Mesendoderm (in vitro differentiated cells): ENCODE measurements at regions not wholly inside any gene's neighbourhood (a gene's known extent, or its start where the extent isn't known, plus 50 kb on each side); places are given as distances from the start of the nearest gene placed in this dataset.

Experiments used
- DNase-seq: peaks from one replicate; pipeline ENCODE4 v3.0.0; 2013
- H2AK5ac ChIP-seq: 2 replicates; pipeline ENCODE4 v1.6.1; 2013; ENCODE audit warnings: low read length, inconsistent platforms
- H2BK120ac ChIP-seq: 2 replicates; pipeline ENCODE4 v1.6.1; 2013; ENCODE audit warnings: low read depth, mild to moderate bottlenecking, low read length, moderate library complexity, mixed read lengths
- H2BK15ac ChIP-seq: replicated peaks from 2 replicates; pipeline ENCODE4 v1.6.1; 2013; ENCODE audit warnings: low read depth, mild to moderate bottlenecking, moderate library complexity
- H2BK5ac ChIP-seq: 2 replicates; pipeline ENCODE4 v1.6.1; 2013; ENCODE audit warnings: low read length, inconsistent platforms
- H3K18ac ChIP-seq: 2 replicates; pipeline ENCODE4 v1.6.1; 2013; ENCODE audit warnings: mild to moderate bottlenecking, low read length, mixed read lengths
- H3K23ac ChIP-seq: one replicate; pipeline ENCODE4 v1.6.1; 2013; ENCODE audit warnings: low read length
- H3K27ac ChIP-seq: 2 replicates; pipeline ENCODE4 v1.5.1; 2013; ENCODE audit warnings: low read depth, mild to moderate bottlenecking, inconsistent platforms, low read length, moderate library complexity
- H3K27me3 ChIP-seq: 2 replicates; pipeline ENCODE4 v1.6.1; 2013; ENCODE audit warnings: low read length, control low read depth, mild to moderate bottlenecking, inconsistent platforms; ENCODE audit not compliant: insufficient read depth, poor library complexity
- H3K36me3 ChIP-seq: 2 replicates; pipeline ENCODE4 v1.6.1; 2013; ENCODE audit warnings: low read length, inconsistent platforms; ENCODE audit not compliant: control insufficient read depth, insufficient read depth
- H3K4ac ChIP-seq: one replicate; pipeline ENCODE4 v1.6.1; 2013; ENCODE audit warnings: low read depth, mild to moderate bottlenecking, low read length, moderate library complexity
- H3K4me1 ChIP-seq: 2 replicates; pipeline ENCODE4 v1.6.1; 2013; ENCODE audit warnings: low read depth, low read length, inconsistent platforms; ENCODE audit not compliant: control insufficient read depth
- H3K4me2 ChIP-seq: 2 replicates; pipeline ENCODE4 v1.6.1; 2013; ENCODE audit warnings: low read length
- H3K4me3 ChIP-seq: 2 replicates; pipeline ENCODE4 v1.5.1; 2013; ENCODE audit warnings: mild to moderate bottlenecking, low read length
- H3K56ac ChIP-seq: one replicate; pipeline ENCODE4 v1.6.1; 2013; ENCODE audit warnings: low read length
- H3K79me1 ChIP-seq: 2 replicates; pipeline ENCODE4 v1.6.1; 2013; ENCODE audit warnings: low read length, inconsistent platforms
- H3K79me2 ChIP-seq: 2 replicates; pipeline ENCODE4 v1.6.1; 2013; ENCODE audit warnings: mild to moderate bottlenecking, low read length; ENCODE audit not compliant: control insufficient read depth, insufficient read depth
- H3K9ac ChIP-seq: 2 replicates; pipeline ENCODE4 v1.6.1; 2013; ENCODE audit warnings: low read length, inconsistent platforms
- H4K5ac ChIP-seq: one replicate; pipeline ENCODE4 v1.6.1; 2013; ENCODE audit warnings: low read length
- H4K8ac ChIP-seq: one replicate; pipeline ENCODE4 v1.6.1; 2013; ENCODE audit warnings: low read depth, mild to moderate bottlenecking, control low read depth, low read length, moderate library complexity
- WGBS: extraction: QIAGEN DNeasy Blood & Tissue Kit; methylation state at CpG from one replicate; pipeline ENCODE4 v1.1.7; 2013; ENCODE audit warnings: low lambda C conversion rate, missing lambda C conversion rate; ENCODE audit not compliant: insufficient coverage; ENCODE audit errors: extremely low coverage; 5-methylcytosine and 5-hydroxymethylcytosine counted together

DNA sequence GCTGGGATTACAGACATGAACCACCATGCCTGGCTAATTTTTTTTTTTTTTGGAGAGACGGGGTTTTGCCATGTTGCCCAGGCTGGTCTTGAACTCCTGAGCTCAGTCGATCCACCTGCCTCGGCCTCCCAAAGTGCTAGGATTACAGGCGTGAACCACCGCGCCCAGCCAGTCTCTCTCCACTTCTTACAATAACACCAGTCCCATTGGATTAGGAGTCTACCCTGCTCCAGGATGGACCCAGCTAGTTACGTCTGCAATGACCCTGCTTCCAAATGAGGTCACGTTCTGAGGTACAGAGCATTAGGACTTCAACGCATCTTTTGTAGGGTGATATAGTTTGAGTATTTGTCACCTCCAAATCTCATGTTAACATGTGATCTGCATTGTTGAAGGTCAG is 146.9 kb upstream of the MYLIP start:
- Histone ChIP-seq H2BK120ac (no peak overlapping the region), H3K36me3 (no peaks in the 10 kb centered on the region), H3K79me2 (no peaks in the 10 kb centered on the region), H3K79me1 (no peaks in the 10 kb centered on the region), H2BK15ac (no peak overlapping the region), H3K18ac (no peak overlapping the region), H3K9ac (no peak overlapping the region), H3K27me3 (no peaks in the 10 kb centered on the region), H3K4me1 (no peaks in the 10 kb centered on the region), H3K56ac (no peak overlapping the region), H3K4me3 (no peak overlapping the region), H2AK5ac (no peak overlapping the region), H3K27ac (no peak overlapping the region), H3K4ac (no peak overlapping the region), H4K5ac (no peak overlapping the region), H4K8ac (no peak overlapping the region), H3K23ac (no peak overlapping the region), H3K4me2 (no peak overlapping the region), H2BK5ac (no peak overlapping the region)
- no CpG with 5 or more reads among the region's 9 CpGs for WGBS
- DNase-seq, result no peak

DNA sequence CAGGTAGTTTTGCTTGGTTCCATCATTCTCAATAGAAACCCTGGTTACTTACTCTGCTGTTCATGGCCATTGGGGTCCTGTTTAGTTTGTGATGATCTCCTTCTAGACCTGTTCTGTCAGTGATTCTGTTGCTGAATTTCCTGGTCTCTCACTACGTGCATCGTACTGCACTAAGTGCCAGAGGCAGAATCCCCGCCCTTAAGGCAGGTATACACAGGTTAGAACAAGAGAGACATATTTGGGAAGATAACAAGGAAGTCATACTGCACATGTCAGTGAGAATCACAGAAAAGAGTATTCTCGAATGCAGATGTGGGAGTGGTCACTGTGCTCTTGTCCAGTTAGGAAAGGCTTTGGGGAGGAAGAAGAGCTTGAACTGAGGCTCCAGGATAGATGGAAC is 148.1 kb upstream of the MYLIP start:
- Histone ChIP-seq H3K4me3 (no peak overlapping the region), H3K4ac (no peak overlapping the region), H2BK120ac (no peak overlapping the region), H3K36me3 (no peaks in the 10 kb centered on the region), H3K4me1 (no peaks in the 10 kb centered on the region), H3K79me2 (no peaks in the 10 kb centered on the region), H3K23ac (no peak overlapping the region), H3K27ac (no peak overlapping the region), H3K27me3 (no peaks in the 10 kb centered on the region), H3K4me2 (no peak overlapping the region), H3K79me1 (no peaks in the 10 kb centered on the region), H4K5ac (no peak overlapping the region), H2AK5ac (no peak overlapping the region), H3K9ac (no peak overlapping the region), H3K56ac (no peak overlapping the region), H2BK15ac (no peak overlapping the region), H3K18ac (no peak overlapping the region), H4K8ac (no peak overlapping the region), H2BK5ac (no peak overlapping the region)
- no CpG with 5 or more reads among the region's 4 CpGs for WGBS
- no peak for DNase-seq

GRCh38 chr6:15978426-15978825 is 150.5 kb upstream of the MYLIP start:
- Histone ChIP-seq H2AK5ac (no peak overlapping the region), H3K9ac (no peak overlapping the region), H3K36me3 (no peaks in the 10 kb centered on the region), H3K79me1 (no peaks in the 10 kb centered on the region), H3K27ac (no peak overlapping the region), H3K56ac (no peak overlapping the region), H3K79me2 (no peaks in the 10 kb centered on the region), H3K4ac (no peak overlapping the region), H2BK15ac (no peak overlapping the region), H3K27me3 (no peaks in the 10 kb centered on the region), H3K4me1 (no peaks in the 10 kb centered on the region), H3K4me3 (no peak overlapping the region), H3K23ac (no peak overlapping the region), H4K8ac (no peak overlapping the region), H4K5ac (no peak overlapping the region), H3K18ac (no peak overlapping the region), H2BK5ac (no peak overlapping the region), H3K4me2 (no peak overlapping the region), H2BK120ac (no peak overlapping the region)
- no peak for DNase-seq

GRCh38 chr6:15977050-15977449 is 151.8 kb upstream of the MYLIP start:
- no peak overlapping the region for H4K5ac ChIP-seq
- no peak overlapping the region for H2BK5ac ChIP-seq
- H3K4ac ChIP-seq, result no peak overlapping the region
- no peaks in the 10 kb centered on the region for H3K36me3 ChIP-seq
- no peak overlapping the region for H3K9ac ChIP-seq
- no CpG with 5 or more reads among the region's 2 CpGs for WGBS
- H2AK5ac ChIP-seq, result no peak overlapping the region
- H3K4me1 ChIP-seq, result no peaks in the 10 kb centered on the region
- no peaks in the 10 kb centered on the region for H3K27me3 ChIP-seq
- no peaks in the 10 kb centered on the region for H3K79me2 ChIP-seq
- H3K79me1 ChIP-seq, result no peaks in the 10 kb centered on the region
- H3K27ac ChIP-seq, result no peak overlapping the region
- H3K4me2 ChIP-seq, result no peak overlapping the region
- no peak overlapping the region for H2BK15ac ChIP-seq
- H3K4me3 ChIP-seq, result no peak overlapping the region
- no peak overlapping the region for H3K56ac ChIP-seq
- no peak overlapping the region for H3K23ac ChIP-seq
- no peak overlapping the region for H4K8ac ChIP-seq
- DNase-seq, result no peak
- H2BK120ac ChIP-seq, result no peak overlapping the region
- H3K18ac ChIP-seq, result no peak overlapping the region

- no CpG with 5 or more reads among the region's 2 CpGs for WGBS
- Histone ChIP-seq H3K36me3 (no peaks in the 10 kb centered on the region), H3K27me3 (no peaks in the 10 kb centered on the region), H2AK5ac (no peak overlapping the region), H3K79me1 (no peaks in the 10 kb centered on the region), H3K18ac (no peak overlapping the region), H3K4ac (no peak overlapping the region), H2BK15ac (no peak overlapping the region), H3K79me2 (no peaks in the 10 kb centered on the region), H3K56ac (no peak overlapping the region), H3K9ac (no peak overlapping the region), H4K5ac (no peak overlapping the region), H3K4me2 (no peak overlapping the region), H2BK120ac (no peak overlapping the region), H4K8ac (no peak overlapping the region), H3K23ac (no peak overlapping the region), H3K27ac (no peak overlapping the region), H2BK5ac (no peak overlapping the region), H3K4me1 (no peaks in the 10 kb centered on the region), H3K4me3 (no peak overlapping the region)
- no peak for DNase-seq
These were observed 154.1 kb upstream of the MYLIP start for GRCh38 chr6:15974817-15975216.

- Histone ChIP-seq H3K27ac (no peak overlapping the region), H2AK5ac (no peak overlapping the region), H4K5ac (no peak overlapping the region), H3K18ac (no peak overlapping the region), H2BK120ac (no peak overlapping the region), H2BK5ac (no peak overlapping the region), H3K36me3 (no peaks in the 10 kb centered on the region), H3K9ac (no peak overlapping the region), H3K4ac (no peak overlapping the region), H3K23ac (no peak overlapping the region), H3K4me1 (no peaks in the 10 kb centered on the region), H3K56ac (no peak overlapping the region), H3K4me2 (no peak overlapping the region), H3K79me2 (no peaks in the 10 kb centered on the region), H4K8ac (no peak overlapping the region), H3K79me1 (no peaks in the 10 kb centered on the region), H3K27me3 (no peaks in the 10 kb centered on the region), H3K4me3 (no peak overlapping the region), H2BK15ac (no peak overlapping the region)
- DNase-seq, result no peak
- WGBS, result no CpG with 5 or more reads among the region's 3 CpGs
These were observed 158.4 kb upstream of the MYLIP start for GRCh38 chr6:15970517-15970916.
